22Rv1 (cell line): ENCODE measurements at regions not wholly inside any gene's neighbourhood (a gene's known extent, or its start where the extent isn't known, plus 50 kb on each side); places are given as distances from the start of the nearest gene placed in this dataset.

Experiments
- CTCF ChIP-seq: fragments of 450-650 bp; IDR thresholded peaks from 2 replicates; pipeline ENCODE4 v1.5.1; 2017; ENCODE audit warnings: mild to moderate bottlenecking
- ZFX ChIP-seq: fragments of 450-650 bp; IDR thresholded peaks from 2 replicates; pipeline ENCODE4 v1.6.1; 2017; ENCODE audit warnings: antibody characterized with exemption, borderline replicate concordance

- TF ChIP-seq CTCF, result no peak
- no peak for TF ChIP-seq ZFX
Measured at GRCh38 chr2:100653449-100654035, 90.7 kb downstream of the PDCL3 start.
